ENCODE measurements at regions not wholly inside any gene's neighbourhood (a gene's known extent, or its start where the extent isn't known, plus 50 kb on each side); places are given as distances from the start of the nearest gene placed in this dataset.
"Not testable (repeated sequence)": the region's sequence is repeated elsewhere in the genome, so short reads cannot be mapped to it uniquely, and the experiment has no call there.

- H3K27ac Mint-ChIP-seq = not testable (repeated sequence)
These were observed 239.1 kb downstream of the SHCBP1 start for GRCh38 chr16:46382079-46382478.

GRCh38 chr16:46381344-46381743, 239.8 kb downstream of the SHCBP1 start:
- H3K4me1 Mint-ChIP-seq; H3K27ac ChIP-seq (ENCODE audit: low read depth in 1 of 2, low read length in 2 of 2); H3K9me3 Mint-ChIP-seq; H3K36me3 ChIP-seq (replicated peaks in 1 of 2; ENCODE audit: control insufficient read depth in 1 of 2, insufficient read depth in 2 of 2, low read length in 2 of 2); H3K27me3 Mint-ChIP-seq (ENCODE audit: low read depth in 3 of 3); H2AFZ ChIP-seq (ENCODE audit: insufficient read depth, low read depth, low read length, poor library complexity, severe bottlenecking); H3K79me2 ChIP-seq (ENCODE audit: insufficient read depth, low read length); H3K9ac ChIP-seq (ENCODE audit: insufficient read depth, low read length, poor library complexity, severe bottlenecking); H3K27me3 ChIP-seq (ENCODE audit: control insufficient read depth in 2 of 2, insufficient read depth in 2 of 2, low read length in 2 of 2); H3K36me3 Mint-ChIP-seq; H3K27ac Mint-ChIP-seq; H3K4me1 ChIP-seq (ENCODE audit: control insufficient read depth in 1 of 2, insufficient read depth in 2 of 2, low read length in 2 of 2); H3K4me3 Mint-ChIP-seq; H3K4me3 ChIP-seq (replicated peaks in 1 of 3; ENCODE audit: low read depth in 2 of 3, low read length in 3 of 3); intact Hi-C loops (cut with micrococcal nuclease); H4K20me1 ChIP-seq (ENCODE audit: insufficient read depth, low read length); H3K4me2 ChIP-seq (replicated peaks; ENCODE audit: extremely low read depth, low read length, poor library complexity, severe bottlenecking): not testable (repeated sequence)
- peaks cover 0 to 17% of the 10 kb centered on the region in 2 donors for H3K9me3 ChIP-seq (replicated peaks in 1 of 2; ENCODE audit: control insufficient read depth in 1 of 2, insufficient read depth in 1 of 2, low read length in 2 of 2)
- peak in 2 of 3 donors; percentile 4 to 9 for DNase-seq
- WGBS (ENCODE audit: insufficient coverage) = 86% methylated on average over 17 of the region's 17 CpGs

More at GRCh38 chr16:46382079-46382478, 239.1 kb downstream of the SHCBP1 start:
- H3K79me2 ChIP-seq (ENCODE audit: insufficient read depth, low read length); H3K4me1 Mint-ChIP-seq; H3K4me2 ChIP-seq (replicated peaks; ENCODE audit: extremely low read depth, low read length, poor library complexity, severe bottlenecking); H3K4me3 Mint-ChIP-seq; H3K27ac ChIP-seq (ENCODE audit: low read depth in 1 of 2, low read length in 2 of 2); H2AFZ ChIP-seq (ENCODE audit: insufficient read depth, low read depth, low read length, poor library complexity, severe bottlenecking); H3K27me3 ChIP-seq (ENCODE audit: control insufficient read depth in 2 of 2, insufficient read depth in 2 of 2, low read length in 2 of 2); H3K36me3 ChIP-seq (replicated peaks in 1 of 2; ENCODE audit: control insufficient read depth in 1 of 2, insufficient read depth in 2 of 2, low read length in 2 of 2); H4K20me1 ChIP-seq (ENCODE audit: insufficient read depth, low read length); H3K27me3 Mint-ChIP-seq (ENCODE audit: low read depth in 3 of 3); DNase-seq; H3K9ac ChIP-seq (ENCODE audit: insufficient read depth, low read length, poor library complexity, severe bottlenecking); H3K36me3 Mint-ChIP-seq; H3K4me3 ChIP-seq (replicated peaks in 1 of 3; ENCODE audit: low read depth in 2 of 3, low read length in 3 of 3); intact Hi-C loops (cut with micrococcal nuclease); H3K4me1 ChIP-seq (ENCODE audit: control insufficient read depth in 1 of 2, insufficient read depth in 2 of 2, low read length in 2 of 2): not testable (repeated sequence)
- 91% methylated on average over 17 of the region's 17 CpGs for WGBS (ENCODE audit: insufficient coverage)
- peaks cover 3 to 12% (median 6%) of the 10 kb centered on the region in 7 donors for H3K9me3 Mint-ChIP-seq
- peaks cover 0 to 19% of the 10 kb centered on the region in 2 donors for H3K9me3 ChIP-seq (replicated peaks in 1 of 2; ENCODE audit: control insufficient read depth in 1 of 2, insufficient read depth in 1 of 2, low read length in 2 of 2)

Data from CD14-positive monocyte (primary cell).